ENCODE measurements at regions not wholly inside any gene's neighbourhood (a gene's known extent, or its start where the extent isn't known, plus 50 kb on each side); places are given as distances from the start of the nearest gene placed in this dataset.

GRCh38 chr15:46277451-46277850 lies 642.6 kb downstream of the SQOR start:
- H3K27me3 ChIP-seq = no peaks in the 10 kb centered on the region
- H3K27ac ChIP-seq = no peak overlapping the region
- no peaks in the 10 kb centered on the region for H3K9me3 ChIP-seq
- no peak for TF ChIP-seq CTCF (IDR thresholded peaks at IDR 0.05)
- no peaks in the 10 kb centered on the region for H3K36me3 ChIP-seq
- no peak overlapping the region for H3K4me3 ChIP-seq (ENCODE audit: low read depth in 1 of 2, low read length in 1 of 2)
- no peaks in the 10 kb centered on the region for H3K4me1 ChIP-seq (ENCODE audit: control insufficient read depth in 1 of 2, insufficient read depth in 1 of 2, low read depth in 1 of 2, low read length in 1 of 2)

GRCh38 chr15:46278062-46278461 lies 643.2 kb downstream of the SQOR start:
- H3K27me3 ChIP-seq = no peaks in the 10 kb centered on the region
- H3K4me1 ChIP-seq (ENCODE audit: control insufficient read depth in 1 of 2, insufficient read depth in 1 of 2, low read depth in 1 of 2, low read length in 1 of 2) = no peaks in the 10 kb centered on the region
- no peaks in the 10 kb centered on the region for H3K36me3 ChIP-seq
- no peak for TF ChIP-seq CTCF (IDR thresholded peaks at IDR 0.05)
- H3K9me3 ChIP-seq = no peaks in the 10 kb centered on the region
- no peak overlapping the region for H3K4me3 ChIP-seq (ENCODE audit: low read depth in 1 of 2, low read length in 1 of 2)
- H3K27ac ChIP-seq = no peak overlapping the region

GRCh38 chr15:46278486-46279090 lies 643.8 kb downstream of the SQOR start:
- TF ChIP-seq CTCF (IDR thresholded peaks at IDR 0.05) = no peak
- no peaks in the 10 kb centered on the region for H3K36me3 ChIP-seq
- no peaks in the 10 kb centered on the region for H3K9me3 ChIP-seq
- H3K4me1 ChIP-seq (ENCODE audit: control insufficient read depth in 1 of 2, insufficient read depth in 1 of 2, low read depth in 1 of 2, low read length in 1 of 2) = no peaks in the 10 kb centered on the region
- no peaks in the 10 kb centered on the region for H3K27me3 ChIP-seq
- no peak overlapping the region for H3K27ac ChIP-seq
- no peak overlapping the region for H3K4me3 ChIP-seq (ENCODE audit: low read depth in 1 of 2, low read length in 1 of 2)

GRCh38 chr15:46280762-46281542 lies 646.1 kb downstream of the SQOR start:
- H3K4me1 ChIP-seq (ENCODE audit: control insufficient read depth in 1 of 2, insufficient read depth in 1 of 2, low read depth in 1 of 2, low read length in 1 of 2) = no peaks in the 10 kb centered on the region
- H3K4me3 ChIP-seq (ENCODE audit: low read depth in 1 of 2, low read length in 1 of 2) = no peak overlapping the region
- no peaks in the 10 kb centered on the region for H3K27me3 ChIP-seq
- H3K27ac ChIP-seq = no peak overlapping the region
- TF ChIP-seq CTCF (IDR thresholded peaks at IDR 0.05) = no peak
- H3K9me3 ChIP-seq = no peaks in the 10 kb centered on the region
- H3K36me3 ChIP-seq = no peaks in the 10 kb centered on the region

- Histone ChIP-seq H3K36me3 (no peaks in the 10 kb centered on the region), H3K27me3 (no peaks in the 10 kb centered on the region), H3K27ac (no peak overlapping the region), H3K4me1 (ENCODE audit: control insufficient read depth in 1 of 2, insufficient read depth in 1 of 2, low read depth in 1 of 2, low read length in 1 of 2) (no peaks in the 10 kb centered on the region), H3K9me3 (no peaks in the 10 kb centered on the region), H3K4me3 (ENCODE audit: low read depth in 1 of 2, low read length in 1 of 2) (no peak overlapping the region)
- no peak for TF ChIP-seq CTCF (IDR thresholded peaks at IDR 0.05)
Measured at GRCh38 chr15:46293550-46293949, 658.7 kb downstream of the SQOR start.

All from neutrophil (primary cell).